ENCODE measurements at regions not wholly inside any gene's neighbourhood (a gene's known extent, or its start where the extent isn't known, plus 50 kb on each side); places are given as distances from the start of the nearest gene placed in this dataset.

GRCh38 chr7:26554952-26555351 is 263.3 kb downstream of the SNX10 start (continued):
- no peak for TF ChIP-seq CTCF (IDR thresholded peaks at IDR 0.05; ENCODE audit: control extremely low read depth in 1 of 3, insufficient read depth in 1 of 3, low read depth in 1 of 3, low read length in 3 of 3)
- TF ChIP-seq CTBP2 (IDR thresholded peaks at IDR 0.05; ENCODE audit: borderline replicate concordance, insufficient read depth, insufficient read length, low read length), result no peak
- TF ChIP-seq SIX5 (IDR thresholded peaks at IDR 0.05; ENCODE audit: low read depth, low read length), result no peak
- TF ChIP-seq HDAC6 (IDR thresholded peaks at IDR 0.05; ENCODE audit: low read depth, low read length), result no peak
